ENCODE measurements at regions not wholly inside any gene's neighbourhood (a gene's known extent, or its start where the extent isn't known, plus 50 kb on each side); places are given as distances from the start of the nearest gene placed in this dataset.

DNA sequence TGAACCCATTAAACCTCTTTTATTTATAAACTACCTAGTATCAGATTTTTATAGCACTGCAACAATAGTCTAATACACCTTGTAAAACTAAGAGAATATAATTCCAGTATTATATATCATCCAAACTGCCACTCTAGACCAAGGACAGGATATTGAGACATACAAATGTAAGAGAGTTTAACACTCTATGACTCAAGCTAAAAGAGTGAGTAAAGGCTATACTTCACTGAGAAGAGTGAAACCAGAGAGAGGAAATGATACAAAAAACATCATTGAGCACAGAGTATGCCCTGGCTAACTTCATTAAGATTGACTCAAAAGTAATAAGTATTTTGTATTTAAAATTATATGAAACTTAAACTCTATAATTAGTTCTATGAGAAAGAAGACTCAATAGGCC is 1951.9 kb upstream of the SEL1L start:
- no peak for DNase-seq (ENCODE audit: low read depth)

DNA sequence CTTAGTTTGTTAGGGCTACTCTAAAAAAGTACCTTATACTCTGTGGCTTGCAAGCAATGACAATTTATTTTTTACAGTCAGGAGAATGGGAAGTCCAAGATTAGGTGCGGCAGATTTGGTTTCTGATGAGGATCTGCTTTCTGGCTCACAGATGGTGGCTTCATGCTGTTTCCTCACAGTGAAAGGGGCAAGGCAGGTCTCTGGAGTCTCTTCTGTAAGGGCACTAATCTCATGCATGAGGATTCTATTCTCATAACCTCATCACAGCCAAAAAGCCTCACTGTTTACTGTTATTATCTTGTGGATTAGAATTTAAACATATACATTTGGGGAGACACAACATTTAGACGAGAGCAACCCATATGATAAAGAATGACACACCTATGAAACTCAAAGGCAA is 1957.4 kb upstream of the SEL1L start:
- DNase-seq (ENCODE audit: low read depth) = no peak

DNA sequence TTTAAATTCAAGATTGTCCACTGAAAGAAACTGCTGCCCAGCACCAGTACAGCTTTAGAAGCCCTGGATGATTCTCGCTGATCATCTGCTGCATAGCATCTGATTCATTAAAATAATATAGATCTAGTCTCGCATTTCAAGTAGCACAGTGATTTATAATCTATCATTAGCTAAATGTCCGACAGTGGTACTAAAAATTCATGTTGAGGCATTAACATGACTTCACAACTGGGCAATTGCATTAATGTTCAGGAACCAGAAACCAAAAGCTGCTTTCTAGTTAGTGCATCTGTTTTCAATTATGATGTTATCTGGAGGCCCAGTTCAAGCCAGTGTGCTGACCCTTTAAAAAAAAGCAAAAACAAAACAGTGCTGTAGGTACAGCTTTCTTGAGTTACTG is 1987.2 kb upstream of the SEL1L start:
- DNase-seq (ENCODE audit: low read depth) = peak; percentile 30

DNA sequence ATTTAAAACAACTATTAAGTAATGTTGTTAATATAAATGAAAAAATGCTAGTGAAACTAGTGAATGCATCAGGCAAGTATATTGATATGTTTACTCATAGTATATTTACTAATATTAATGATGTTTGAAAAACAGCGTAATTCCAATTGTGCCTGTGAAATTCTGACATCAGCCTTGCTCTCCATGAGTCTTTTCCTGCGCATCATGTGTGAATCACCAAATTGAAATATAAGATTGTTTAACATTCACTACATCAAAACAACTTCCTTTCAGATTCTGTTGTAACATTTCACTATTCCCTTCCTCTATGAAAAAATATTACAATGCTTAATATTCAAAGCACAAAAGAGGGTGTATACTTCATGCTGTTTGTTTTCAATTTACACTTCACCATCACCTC is 1995.9 kb upstream of the SEL1L start:
- DNase-seq (ENCODE audit: low read depth) = no peak

DNA sequence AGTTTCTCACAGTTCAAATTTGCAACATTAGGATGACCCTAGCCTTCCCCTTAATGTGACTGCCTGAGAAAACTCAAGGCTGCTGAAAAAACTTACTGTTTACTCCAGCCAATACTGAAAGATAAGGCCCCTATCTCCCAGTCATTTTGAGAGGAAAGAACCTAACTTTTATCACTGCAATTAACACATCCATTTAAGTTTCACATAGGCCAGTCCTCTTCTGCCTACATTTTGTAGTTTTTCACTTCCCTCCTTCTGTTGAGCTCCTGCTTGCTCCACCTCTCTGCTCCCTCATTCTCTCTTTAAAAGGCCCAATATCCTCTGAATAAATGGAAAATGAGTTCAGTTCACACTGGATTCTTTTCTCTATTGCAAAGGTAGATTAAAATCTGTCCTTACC is 1996.2 kb upstream of the FLRT2 start:
- no peak for DNase-seq (ENCODE audit: low read depth)

DNA sequence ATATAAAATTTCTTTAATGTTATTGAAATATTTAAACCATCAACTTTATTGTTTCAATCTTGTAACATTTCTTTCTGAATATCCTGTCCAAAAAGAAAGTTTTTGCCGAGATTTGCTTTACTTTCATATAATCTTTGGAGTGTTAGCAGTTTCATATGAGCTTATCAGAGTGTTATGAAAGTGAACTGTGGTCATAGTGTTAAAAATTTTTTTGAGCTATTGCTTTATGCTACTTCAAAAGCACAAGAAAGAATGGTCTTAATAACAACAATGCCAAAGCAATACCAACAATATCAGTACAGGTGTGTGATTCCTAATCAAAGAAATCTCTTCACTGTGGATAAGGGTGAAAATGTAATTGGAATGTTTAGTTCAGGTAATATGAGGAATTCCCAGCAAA is 1994.9 kb upstream of the FLRT2 start:
- DNase-seq (ENCODE audit: low read depth) = no peak

DNA sequence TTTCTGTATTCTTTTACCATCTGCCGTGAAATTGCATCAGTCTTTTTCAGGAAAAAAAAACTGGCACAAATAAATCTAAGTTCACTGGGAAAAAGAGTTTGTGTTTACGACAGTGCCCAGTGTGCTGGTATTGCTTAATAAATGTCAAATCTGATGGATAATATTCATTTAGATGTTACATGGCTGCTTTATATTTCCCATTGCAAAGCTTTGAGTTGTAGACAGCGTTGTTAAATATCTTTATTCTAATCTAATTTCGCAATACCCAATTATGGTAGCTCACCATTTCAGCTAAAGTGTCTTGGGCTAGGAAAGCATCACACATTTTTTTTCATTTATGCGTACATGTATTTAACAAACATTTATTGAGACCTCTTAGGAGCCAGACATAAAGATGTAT is 1994.5 kb upstream of the FLRT2 start:
- DNase-seq (ENCODE audit: low read depth) = no peak

DNA sequence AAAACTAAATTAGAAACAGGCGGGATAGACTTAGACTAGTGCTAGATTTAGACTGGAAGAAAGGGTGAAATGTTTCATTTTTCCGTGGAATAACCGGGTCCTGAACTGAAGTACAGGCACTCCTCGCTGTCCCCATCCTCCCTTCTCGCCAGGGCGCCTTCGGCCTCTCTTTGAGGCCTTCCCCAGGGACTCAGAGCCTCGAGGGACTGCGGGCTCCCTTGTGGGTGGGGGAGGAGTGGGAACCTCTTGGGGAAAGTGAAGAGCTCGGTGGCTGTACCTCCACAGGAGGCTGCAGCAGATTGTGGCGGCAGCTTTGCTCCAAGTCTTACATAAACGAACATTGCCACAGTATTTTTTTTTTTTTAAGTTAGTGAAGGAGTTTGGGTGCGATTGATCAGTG is 1988.8 kb upstream of the FLRT2 start:
- DNase-seq (ENCODE audit: low read depth) = no peak

DNA sequence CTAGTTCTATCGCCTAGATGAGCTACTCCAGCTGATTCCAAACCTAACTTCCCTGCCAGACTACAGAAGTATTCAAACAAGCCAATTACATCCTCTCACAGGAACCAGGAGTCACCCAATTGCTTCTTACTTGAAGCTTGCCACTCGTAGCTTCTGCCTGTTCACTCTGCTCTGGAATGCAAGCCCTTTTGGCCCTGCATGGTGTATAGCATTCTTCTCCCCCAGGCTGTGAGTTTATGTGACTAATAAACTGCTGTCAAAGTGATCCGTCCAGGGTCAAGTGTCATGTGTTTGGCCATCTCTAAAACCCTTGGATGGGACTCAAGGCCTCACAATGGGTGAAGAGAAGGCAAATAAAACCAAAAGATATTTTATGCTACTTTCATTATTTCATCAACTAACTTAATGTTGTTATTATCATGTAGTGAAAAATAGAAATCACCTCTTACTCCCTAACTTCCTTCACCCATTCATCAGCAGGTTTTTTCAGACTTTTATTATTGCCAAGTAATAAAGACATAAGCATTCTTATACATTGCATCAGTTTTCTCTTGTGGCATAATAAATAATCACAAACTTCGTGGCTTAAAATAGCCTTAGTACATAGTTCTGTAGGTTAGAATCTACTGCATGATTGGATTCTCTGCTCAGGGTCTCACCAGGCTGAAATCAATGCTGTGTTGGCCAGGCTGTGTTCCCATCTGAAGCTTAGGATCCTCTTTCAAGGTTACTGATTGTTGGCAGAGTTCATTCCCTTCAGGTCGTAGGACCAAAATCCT is 1981.7 kb upstream of the FLRT2 start:
- DNase-seq (ENCODE audit: low read depth) = peak; percentile 28

DNA sequence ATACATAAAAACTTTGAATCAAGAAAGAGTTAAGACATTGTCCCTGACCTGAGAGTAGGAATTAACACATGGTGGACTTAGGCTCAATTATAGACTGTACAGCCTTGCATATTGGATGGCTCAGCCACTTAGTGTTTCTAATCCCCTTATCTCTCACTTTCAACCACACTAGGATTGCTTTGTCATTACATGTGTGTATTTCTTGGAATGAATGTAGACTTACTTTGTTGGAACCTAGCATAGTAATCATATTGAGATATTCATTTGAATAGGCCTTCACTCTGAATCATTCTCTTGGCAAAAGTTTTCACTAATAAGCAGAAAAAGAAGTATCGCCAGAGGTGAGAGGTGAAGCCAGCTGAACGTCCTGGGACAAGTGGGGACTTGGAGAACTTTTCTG is 1973.9 kb upstream of the FLRT2 start:
- no peak for DNase-seq (ENCODE audit: low read depth)

DNA sequence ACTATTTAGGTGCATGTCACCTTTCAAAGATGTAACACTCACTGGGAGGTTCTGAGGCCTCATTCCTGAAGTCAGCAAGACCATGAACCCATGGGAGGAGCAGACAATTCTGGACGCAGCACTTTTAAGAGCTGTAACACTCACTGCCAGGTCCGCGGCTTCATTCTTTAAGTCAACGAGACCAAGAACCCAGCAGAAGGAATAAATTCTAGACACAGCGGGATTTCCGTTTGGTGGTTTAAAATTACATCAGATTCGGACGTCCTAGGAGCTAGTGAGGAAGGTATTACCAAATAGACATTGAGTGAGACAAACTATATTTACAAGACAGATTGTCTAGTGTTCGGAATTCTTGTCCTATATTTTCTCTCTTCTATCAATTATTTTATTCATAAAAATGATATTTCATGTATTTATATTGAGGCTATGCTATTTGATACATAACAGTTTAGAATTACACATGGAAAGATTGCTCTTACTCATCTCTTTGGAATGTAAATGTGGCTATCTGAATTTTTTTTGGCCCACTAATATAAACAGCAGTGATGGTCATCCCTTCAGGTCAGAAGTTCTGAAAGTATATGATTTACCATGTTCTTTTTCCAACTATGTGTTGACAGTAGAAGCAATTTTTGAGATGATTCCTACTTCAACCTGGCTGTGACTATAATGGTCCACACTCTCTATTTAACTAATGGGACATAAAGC is 1973.0 kb upstream of the FLRT2 start:
- DNase-seq (ENCODE audit: low read depth) = peak; percentile 40

DNA sequence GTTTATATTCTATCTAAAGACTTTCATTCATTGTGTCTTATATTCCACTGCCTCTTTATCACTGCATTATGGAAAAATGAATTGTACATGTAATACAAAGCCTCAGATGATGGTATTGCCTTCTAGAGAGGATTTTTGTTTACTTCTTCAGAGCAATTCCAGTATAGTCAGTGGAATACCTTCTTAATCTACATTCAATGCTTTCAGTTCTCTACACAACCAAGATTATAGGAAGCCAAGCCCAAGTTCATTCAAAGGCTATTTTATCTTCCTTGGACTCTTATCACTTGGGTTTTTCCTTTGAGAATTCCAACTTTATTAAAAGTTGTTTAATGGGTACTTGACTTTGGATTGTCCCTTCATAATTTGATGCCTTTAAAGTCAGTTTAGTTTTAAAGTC is 1971.0 kb upstream of the FLRT2 start:
- DNase-seq (ENCODE audit: low read depth) = no peak

DNA sequence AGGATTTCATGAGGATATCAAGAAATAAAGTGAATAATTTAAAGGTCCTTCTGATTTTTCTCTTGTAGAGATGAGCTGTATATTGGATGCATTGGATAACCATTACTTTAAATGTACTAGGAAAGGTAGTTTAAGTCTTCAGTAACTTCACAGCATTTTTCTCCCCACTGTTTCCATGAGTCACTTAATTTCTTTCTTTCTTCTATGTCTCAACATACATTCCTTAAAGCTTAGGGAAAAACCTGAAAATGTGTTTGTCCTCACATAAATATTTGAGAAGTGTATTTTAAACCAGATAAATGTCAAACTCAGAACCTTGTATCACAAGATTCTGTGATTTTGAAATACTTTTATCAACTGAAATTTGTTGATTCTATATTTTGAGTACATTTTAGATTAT is 1970.2 kb upstream of the FLRT2 start:
- DNase-seq (ENCODE audit: low read depth) = no peak

DNA sequence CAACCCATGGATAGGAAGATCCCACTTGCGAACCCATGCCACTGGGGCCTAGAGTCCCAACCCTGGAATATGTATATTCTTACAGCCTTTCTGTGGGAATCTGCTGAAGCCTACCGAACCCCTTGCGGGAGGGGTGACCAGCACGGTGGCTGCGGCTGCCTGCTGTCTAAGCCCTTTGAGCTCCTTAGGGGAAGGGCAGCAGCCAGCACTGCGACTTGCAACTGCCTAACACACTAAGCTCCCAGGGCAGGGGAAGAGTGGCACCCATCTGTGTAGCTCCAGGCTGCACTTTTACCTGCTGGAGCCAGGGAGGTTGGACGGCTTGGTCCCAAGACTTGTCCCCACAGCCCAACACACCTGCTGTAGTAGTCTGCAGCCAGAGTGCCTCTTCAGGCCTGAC is 1968.7 kb upstream of the FLRT2 start:
- DNase-seq (ENCODE audit: low read depth) = no peak

DNA sequence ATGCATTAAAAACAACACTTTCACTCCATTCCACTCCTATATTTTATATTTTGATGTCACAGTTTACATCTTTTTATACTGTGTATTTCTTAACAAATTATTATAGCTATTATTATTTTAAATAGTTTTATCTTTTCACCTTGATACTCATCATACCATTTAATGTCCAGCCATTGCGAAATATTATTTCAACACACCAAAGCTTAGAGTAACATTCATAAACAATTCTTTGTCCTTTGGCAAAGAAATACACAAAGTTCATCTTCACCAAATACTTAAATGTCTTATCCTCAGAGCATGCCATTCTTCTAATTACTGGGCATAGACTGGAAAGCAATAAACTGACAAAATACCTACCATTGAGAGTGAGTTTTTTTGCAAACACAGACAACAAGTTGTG is 1963.4 kb upstream of the FLRT2 start:
- no peak for DNase-seq (ENCODE audit: low read depth)

DNA sequence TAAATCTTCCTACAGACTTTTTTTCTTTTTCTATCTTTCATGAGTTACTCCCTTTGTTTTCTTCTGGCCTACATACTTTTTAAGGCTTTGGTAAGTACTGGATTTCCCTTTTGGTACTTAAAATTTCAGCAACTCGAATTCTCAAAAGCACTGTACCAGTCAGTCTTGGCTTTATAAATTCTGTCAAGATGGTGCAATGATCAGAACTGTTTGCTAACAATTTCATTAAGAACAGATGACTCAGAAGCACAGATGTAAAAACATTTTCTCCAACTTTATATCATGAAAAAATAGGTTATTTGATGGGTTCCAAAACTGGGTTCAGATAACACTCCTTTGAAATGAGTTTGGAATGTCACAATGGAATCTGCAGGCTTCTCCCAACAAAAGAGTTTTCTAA is 1961.8 kb upstream of the FLRT2 start:
- no peak for DNase-seq (ENCODE audit: low read depth)

DNA sequence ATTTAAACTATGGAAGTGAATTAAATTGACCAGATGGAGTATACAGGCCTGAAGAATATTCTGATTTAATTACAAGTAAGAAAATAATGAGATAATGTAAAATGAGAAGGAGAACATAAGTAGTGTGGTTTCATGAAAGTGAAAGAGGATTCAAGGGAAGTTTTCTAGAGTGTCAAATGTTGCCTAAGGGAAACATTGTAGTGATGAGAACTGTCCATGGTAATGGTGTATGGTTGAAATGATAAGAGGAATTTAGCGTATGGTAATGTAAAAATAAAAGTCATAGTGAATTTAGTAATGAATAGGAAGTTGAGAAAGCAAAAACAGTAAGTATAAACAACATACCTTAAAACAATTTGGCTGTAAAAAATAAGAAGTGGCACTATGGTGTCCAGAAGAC is 1954.6 kb upstream of the FLRT2 start:
- DNase-seq (ENCODE audit: low read depth) = peak; percentile 14

DNA sequence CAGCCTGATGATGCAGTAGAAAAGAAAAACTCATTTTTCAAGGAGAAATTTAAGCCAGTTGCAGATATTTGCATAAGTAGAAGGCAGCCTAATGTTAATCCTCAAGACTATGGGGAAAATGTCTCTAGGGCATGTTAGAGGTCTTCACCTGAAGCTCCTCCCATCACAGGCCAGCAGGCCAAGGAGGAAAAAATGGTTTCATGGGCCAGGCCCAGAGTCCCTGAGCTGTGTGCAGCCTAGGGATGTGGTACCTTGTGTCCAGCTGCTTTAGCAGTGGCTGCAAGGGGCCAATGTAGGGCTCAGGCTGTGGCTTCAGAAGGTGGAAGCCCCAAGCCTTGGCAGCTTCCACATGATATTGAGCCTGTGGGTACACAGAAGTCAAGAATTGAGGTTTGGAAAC is 1946.7 kb upstream of the FLRT2 start:
- DNase-seq (ENCODE audit: low read depth) = no peak

DNA sequence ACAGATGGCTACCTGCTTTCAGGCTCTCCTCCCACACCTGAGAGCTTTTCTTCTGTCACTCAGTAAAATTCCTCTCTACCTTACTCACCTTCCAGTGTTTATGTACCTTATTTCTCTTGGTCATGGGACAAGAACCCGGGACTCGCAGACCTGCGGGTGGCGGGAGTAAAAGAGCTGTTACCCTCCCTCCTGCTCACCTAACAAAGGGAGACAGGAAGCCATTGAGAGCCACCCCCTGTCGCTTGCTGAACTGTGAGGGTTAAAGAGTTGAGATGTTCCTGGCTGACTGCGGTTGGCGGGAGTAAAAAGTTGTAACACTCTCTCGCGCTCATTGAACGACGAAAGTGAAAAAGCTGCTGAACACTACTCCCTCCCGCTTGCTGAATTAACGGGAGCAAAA is 1935.1 kb upstream of the FLRT2 start:
- no peak for DNase-seq (ENCODE audit: low read depth)

DNA sequence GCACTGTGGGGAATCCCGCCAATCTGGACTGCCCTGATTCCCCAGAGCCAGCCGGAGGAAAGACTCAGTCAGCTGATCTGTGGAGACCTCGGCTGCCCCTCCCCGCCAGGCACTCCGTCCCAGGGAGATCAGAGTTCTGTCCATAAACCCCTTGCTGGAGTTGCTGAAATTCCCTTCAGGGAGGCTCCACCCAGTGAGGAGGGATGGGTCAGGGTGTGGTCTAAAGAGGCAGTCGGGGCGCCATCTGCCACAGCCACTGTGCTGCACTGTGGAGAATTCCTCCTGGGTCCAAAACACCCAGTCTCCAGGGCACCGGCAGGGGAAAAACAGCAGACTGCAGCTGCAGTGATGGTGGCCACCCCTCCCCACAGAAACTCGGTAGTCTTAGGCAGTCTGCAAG is 1922.3 kb upstream of the FLRT2 start:
- no peak for DNase-seq (ENCODE audit: low read depth)

DNA sequence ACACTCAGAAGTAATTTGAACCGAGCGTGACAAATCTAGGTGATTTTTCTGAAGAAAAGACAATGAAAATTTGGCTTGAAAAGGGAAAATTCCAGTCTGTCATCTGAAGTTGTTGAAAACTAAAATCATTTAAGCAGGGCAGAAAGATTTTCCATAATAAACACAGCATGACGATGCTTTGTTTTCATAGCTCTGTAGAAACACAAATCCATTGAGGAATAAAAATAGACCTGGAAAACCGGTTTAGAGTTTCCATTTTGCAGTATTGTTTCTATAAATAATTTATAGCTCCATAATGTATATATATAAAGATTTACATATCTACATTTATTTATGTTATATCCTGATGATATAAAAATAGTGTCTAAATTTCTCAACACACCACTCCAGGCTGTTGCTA is 1918.5 kb upstream of the FLRT2 start:
- DNase-seq (ENCODE audit: low read depth) = no peak

DNA sequence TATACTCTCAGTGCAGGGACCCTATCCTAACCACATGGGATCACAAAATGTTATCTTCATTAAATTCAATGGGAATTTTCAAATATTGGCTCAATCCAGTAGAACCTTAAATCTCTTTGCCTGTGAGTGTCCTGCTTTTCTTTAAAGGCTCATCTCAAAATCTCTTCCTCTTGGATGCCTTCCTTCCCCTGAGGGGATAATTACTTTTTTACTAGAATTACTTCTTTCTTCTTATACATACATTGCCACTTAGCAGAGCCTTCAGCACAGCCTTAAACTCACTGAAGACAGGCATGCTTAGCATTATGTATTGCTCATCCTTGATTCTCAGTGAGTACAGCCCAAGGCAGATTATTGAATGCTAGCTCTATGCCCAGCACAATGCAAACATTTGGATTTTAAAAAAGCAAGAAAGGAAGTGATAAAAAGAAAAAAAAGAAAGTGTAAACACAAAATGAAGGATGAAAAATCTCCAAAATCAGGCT is 1918.0 kb upstream of the FLRT2 start:
- DNase-seq (ENCODE audit: low read depth) = no peak

DNA sequence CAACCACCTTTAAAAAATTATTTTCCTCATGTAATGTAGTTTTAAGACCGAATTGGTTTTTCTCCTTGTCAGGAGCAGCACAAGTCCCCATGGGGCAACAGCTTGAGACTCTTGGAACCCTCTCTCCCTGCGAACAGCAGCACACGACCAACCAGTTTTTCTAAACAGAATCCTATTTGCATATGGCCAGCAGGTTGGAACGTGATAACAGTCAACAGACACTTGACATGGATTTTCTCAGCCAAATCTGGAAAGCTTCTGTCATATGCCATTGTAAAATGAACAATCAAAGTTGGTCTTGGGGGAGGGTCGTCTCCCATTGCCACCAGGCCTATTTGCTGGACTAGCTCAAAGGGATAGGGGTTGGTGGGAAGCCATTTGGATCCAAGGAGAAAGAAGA is 1915.0 kb upstream of the FLRT2 start:
- no peak for DNase-seq (ENCODE audit: low read depth)

Measured in myocyte (in vitro differentiated cells).